ENCODE measurements at regions not wholly inside any gene's neighbourhood (a gene's known extent, or its start where the extent isn't known, plus 50 kb on each side); places are given as distances from the start of the nearest gene placed in this dataset.
"Not testable (repeated sequence)": the region's sequence is repeated elsewhere in the genome, so short reads cannot be mapped to it uniquely, and the experiment has no call there.

DNA sequence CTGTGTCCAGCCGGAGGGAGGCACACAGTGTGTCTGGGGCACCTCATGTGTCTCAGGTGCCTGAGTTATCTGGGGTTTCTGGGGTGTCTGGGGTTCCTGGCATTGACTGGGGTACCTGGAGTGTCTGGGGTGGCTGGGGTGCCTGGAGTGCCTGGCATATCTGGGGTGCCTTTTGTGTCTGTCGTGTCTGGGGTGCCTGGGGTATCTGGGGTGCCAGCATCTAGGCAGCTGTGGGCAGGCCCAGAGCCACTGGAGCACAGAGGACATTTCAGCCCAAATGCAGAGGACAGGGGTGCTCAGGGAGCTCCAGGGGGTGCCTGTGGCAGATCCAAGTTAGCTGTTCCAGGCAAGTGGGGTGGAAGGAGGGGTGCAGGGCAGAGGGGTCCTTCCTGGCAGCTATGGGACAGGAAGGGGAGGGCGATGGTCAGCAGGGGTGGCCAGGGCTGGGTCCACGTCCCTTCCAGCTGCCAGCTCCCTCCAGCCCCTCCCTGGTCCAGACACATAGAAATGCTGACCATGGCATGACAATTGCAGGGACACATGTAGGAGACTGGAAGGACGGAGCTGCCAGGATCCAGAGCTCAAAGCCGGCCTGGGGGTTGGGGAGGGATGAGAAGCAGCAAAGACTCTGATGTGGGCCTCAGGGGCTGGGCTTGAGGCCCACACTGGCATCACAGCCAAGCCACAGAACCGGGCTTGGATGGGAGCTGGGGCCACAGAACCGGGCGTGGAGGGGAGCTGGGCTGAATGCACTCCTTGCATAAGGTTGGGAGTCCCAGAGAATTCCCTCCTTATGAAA, 133.0 kb downstream of the BRD1 start:
- no peak for DNase-seq

- DNase-seq = no peak
These were observed 133.8 kb downstream of the BRD1 start for GRCh38 chr22:49693848-49694247.

DNA sequence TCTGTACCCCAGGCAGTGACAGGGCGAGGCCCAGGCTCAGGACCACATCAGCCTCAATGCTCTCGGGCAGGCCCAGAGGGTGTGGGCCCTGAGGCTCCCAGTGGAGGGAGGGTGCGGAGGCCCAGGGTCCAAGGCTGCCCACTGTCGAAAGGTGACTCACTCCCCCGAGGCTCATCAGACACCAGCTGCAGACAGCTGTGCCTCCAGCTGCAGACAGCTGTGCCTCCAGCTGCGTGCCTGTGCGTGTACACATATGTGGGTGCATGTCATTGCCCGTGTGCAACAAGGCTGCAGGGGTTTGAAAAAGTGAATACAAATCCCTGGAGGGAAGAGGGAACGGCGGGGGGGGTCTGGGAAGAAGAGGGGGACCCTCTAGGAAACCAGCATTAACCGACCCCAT, 134.3 kb downstream of the BRD1 start:
- DNase-seq = no peak

- no peak for DNase-seq
These were observed 135.0 kb downstream of the BRD1 start for GRCh38 chr22:49692499-49693225.

DNA sequence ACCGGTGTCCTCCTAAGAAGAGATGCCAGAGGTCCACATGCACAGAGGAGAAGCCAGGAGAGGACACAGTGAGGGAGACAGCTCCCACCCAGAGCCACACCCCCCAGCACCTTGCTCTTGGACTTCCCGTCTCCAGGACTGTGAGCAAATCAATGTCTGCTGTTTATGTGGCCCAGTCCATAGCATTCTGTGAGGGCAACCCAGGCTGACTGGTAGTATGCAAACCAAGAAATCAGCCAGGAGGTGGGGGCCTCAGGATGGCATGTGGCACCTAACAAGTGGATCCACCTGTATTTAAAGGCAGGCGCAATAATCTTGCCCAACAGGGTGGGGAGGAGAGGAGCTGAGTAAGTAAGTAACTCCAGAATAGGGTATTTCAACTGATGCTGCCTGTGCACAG, 136.4 kb downstream of the BRD1 start:
- DNase-seq = no peak

GRCh38 chr22:49690454-49690853, 137.2 kb downstream of the BRD1 start:
- no peak for DNase-seq

GRCh38 chr22:49689858-49690257, 137.8 kb downstream of the BRD1 start:
- no peak for DNase-seq

GRCh38 chr22:49689255-49689770, 138.4 kb downstream of the BRD1 start:
- DNase-seq = no peak

DNA sequence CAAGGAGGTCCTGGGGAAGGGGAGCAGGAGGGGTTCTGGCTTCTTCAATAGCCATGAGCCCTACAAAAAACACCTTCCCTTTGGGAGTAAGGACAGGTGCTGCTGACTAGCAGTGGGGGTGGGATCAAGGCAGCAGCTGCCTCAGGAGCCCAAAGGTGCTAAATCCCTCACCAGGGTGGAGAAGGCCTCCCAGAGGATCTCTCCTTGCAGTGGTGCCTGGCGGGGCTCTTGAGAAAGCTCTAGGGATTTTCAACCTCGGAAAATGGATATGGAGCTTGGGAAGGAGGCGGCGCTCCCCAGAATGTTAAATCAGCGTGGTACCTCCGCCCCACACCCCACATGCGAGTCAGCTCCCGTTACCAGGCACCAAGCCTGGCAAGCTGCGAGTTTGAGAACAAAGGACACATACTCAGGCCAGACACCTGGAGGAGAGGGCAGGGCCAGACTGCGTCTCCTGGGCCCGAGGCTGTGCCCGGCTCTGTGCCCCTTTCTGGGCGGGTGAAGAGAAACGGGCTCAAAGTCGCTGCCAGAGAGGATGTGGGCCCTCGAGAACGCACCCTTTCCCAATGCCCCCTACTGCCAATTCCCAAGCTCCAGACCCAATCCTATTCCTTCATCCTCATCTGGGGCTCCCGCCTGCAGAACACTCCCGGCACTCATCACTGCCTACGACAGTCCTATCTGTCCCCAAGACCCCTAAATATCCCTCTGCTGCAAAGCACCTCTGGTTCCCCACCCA, 139.0 kb downstream of the BRD1 start:
- DNase-seq = no peak

DNA sequence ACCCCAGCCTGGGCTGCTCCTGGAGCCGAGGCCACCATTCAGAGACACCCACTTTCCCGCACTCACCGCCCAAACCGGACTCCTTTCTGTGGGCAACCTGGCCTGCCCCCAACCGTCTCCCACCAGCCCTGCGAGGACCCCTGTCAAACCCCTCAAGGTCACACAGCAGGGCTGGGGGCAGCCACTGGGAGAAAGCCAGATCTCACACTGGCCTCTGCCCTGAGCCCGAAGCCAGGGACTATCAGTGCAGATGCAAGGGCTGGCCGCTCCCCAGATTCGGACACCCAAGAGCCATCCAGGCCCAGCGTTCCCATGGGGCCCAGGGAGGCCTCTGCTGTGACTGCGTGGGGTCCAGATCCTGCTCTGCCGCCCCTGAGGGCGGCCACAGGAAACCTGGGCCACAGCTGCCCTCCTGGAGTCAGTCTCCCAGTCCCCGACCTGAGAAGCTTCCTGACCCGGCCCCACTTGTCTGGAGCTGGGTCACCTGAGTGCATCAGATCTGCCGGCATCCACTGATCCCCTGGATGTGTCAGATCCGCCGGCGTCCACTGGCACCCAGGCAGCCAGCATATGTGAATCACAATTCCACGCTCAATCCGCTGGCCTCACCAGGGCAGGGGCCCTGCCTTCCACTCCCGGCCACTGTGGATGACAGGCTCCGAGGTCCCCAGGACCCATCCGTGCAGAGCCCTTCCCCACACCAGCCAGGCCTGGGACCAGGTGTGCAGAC, 139.7 kb downstream of the BRD1 start:
- no peak for DNase-seq

- no peak for DNase-seq
These were observed 140.3 kb downstream of the BRD1 start for GRCh38 chr22:49687333-49687732.

- no peak for DNase-seq
These were observed 141.0 kb downstream of the BRD1 start for GRCh38 chr22:49686495-49687219.

DNA sequence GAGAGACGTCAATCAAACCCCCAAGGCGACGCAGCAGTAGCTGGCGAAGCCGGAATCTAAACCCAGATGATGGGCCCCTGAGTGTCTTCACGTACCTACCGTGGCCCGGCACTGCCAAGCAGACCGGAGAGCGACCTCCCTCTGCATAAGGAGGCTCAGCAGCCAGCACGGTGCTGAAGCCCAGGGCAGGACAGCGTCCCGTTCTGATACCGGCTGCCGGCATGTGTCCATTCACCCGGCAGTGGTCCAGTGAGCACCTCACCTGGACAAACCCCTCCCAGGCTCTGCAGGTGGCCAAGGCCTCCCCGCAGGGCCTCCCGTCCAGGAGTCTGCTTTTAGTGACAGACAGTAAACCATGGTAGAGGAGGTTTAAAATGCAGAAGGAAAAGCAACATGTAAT, 142.0 kb downstream of the BRD1 start:
- DNase-seq = no peak

DNA sequence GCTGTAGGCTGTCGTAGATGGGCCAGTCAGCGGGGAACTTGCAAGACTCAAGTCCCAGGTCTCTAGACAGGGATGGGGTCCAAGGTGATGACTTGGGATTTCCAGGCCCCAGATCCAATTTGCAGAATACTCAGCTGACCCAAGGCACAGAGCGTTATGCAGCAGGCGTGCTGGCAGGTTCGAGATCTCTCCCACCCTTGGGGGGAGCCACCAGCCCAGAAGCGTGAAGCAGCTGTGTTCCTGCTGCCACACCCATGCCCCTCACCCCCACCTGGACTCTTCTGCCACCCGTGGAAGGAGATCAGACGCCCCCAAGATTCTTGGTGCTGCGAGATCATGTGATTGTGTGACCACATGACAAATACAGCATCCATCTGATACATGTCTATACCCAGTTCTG, 142.6 kb downstream of the BRD1 start:
- DNase-seq = no peak

GRCh38 chr22:49683032-49683431, 144.6 kb downstream of the BRD1 start:
- DNase-seq = no peak

DNA sequence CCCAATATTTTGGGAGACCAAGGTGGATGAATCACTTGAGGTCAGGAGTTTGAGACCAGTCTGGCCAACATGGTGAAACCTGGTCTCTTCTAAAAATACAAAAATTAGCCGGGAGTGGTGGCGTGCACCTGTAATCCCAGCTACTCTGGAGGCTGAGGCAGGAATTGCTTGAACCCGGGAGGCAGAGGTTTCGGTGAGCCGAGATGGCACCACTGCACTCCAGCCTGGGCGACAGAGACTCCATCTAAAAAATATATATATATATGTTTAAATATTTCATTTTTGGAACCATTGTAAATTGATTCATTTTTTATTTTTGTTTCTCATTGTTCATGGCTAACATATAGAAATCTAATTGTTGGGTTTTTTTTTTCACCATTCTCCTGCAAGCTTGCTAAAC, 146.9 kb downstream of the BRD1 start:
- DNase-seq = not testable (repeated sequence)

GRCh38 chr22:49678842-49679170, 148.9 kb downstream of the BRD1 start:
- DNase-seq = no peak

DNA sequence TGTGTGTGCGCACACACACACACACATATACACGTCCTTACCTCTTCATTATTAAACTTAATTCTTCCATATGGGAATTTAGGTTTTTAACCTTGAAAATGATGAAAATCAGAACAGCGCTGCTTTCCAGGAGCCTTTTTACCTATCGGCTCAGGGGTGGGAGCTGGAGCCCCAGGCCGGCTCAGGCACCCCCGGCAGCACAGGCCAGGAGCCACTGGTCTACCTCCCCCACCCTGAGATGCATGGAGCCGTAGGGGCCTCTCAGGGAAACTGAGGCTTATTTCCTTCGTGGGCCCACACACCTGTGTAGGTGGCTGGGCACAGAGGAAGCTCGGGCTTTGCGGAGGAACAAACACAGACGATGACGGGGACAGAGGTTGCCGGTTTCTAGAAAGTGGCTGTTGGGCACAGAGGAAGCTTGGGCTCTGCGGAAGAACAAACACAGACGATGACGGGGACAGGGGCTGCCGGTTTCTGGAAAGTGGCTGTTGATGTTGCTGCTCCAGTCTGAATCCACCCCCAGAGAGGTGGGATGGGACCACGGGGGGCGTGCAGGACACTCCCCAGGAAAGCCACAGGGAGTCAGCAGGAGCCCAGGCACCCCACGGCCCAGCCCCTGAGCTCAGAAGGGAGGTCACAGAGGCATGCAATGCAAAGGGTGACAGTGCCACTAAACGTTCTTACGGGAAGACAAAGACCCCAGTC, 149.4 kb downstream of the BRD1 start:
- DNase-seq = no peak

GRCh38 chr22:49677495-49677889, 150.2 kb downstream of the BRD1 start:
- no peak for DNase-seq

DNA sequence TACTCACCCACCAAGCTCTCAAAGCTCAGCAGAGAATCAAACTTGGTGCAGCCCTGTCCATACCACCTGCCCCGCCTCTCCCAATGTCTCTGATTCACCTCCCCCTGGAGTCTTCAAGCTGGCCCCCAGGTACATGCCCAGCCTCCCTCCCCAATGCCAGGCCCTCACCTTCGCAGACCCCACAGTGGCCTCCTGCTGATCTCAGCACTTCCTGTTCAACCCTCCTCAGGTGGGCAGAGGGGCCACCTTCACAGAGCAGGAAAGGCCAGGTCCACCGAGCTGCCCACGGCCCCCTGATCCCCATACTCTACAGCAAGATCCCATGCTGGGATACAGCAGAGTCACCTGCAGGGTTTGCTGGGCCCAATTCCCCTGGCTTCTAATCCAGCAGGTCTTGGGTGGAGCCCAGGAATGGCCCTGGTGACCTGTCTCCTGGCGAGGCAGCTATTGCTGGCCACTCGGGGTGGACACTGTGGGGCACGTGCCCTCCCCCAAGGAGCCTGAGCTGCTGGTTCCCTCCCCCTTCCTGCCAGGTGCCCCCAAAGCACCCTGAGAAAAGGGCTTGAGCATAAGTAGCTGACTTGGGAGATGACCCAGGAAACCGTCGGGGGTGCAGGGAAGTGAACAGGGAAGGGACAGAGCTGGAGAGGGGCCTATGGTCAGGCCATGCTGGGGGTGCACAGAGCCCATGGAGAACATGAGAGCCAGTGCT, 150.7 kb downstream of the BRD1 start:
- DNase-seq = no peak

DNA sequence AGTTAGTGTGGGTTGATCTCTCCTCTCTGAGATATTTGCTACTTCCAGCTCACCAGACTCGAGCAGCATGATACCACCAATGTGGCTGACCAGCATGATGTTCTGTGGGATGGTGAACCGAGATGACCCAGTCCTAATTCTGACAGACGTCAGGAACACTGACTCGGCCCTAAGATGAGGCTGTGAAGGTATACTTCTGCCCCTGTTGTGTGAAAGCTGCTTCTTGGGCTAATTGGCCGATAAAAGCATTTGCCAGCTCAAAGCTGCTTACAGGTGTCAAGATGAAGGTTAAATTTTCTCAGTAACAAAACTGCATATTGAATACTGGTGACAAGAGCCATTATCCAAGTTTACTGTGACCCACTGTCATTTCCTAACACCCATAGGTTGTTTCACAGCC, 151.4 kb downstream of the BRD1 start:
- no peak for DNase-seq

Data from NCI-H1105 (cell line).